Stimulated activated naive B cell treated with anti-CD40 and anti-IgM and Interleukin-4, amounts not matched to agents 10 μg/mL and 1 μg/mL and 100 μg/mL, for 72 hours (primary cell): ENCODE measurements at regions not wholly inside any gene's neighbourhood (a gene's known extent, or its start where the extent isn't known, plus 50 kb on each side); places are given as distances from the start of the nearest gene placed in this dataset.

Experiments
- ATAC-seq, 2 donors: fragments of 150-1000 bp; cut with Tn5 transposase; replicated peaks; 2 replicates each; pipeline ENCODE4 v1.10.0; 2021; ENCODE audit warnings: moderate library complexity in 1 of 2
- DNase-seq: peaks from one replicate; pipeline ENCODE4 v3.0.0; 2021
- H3K27ac Mint-ChIP-seq: one replicate; pipeline ENCODE4 v1.8.0; 2022; ENCODE audit warnings: mild to moderate bottlenecking, mixed read lengths
- H3K27me3 Mint-ChIP-seq, 2 donors: one replicate each; pipeline ENCODE4 v1.8.0; 2022; ENCODE audit warnings: mixed read lengths in 2 of 2
- H3K36me3 Mint-ChIP-seq, 2 donors: one replicate each; pipeline ENCODE4 v1.8.0; 2022; ENCODE audit warnings: mixed read lengths in 2 of 2, mild to moderate bottlenecking in 1 of 2
- H3K4me1 Mint-ChIP-seq, 2 donors: one replicate each; pipeline ENCODE4 v1.8.0; 2022; ENCODE audit warnings: mixed read lengths in 2 of 2, mild to moderate bottlenecking in 1 of 2
- H3K4me3 Mint-ChIP-seq, 2 donors: one replicate each; pipeline ENCODE4 v1.8.0; 2022; ENCODE audit warnings: mild to moderate bottlenecking in 2 of 2, mixed read lengths in 2 of 2, moderate library complexity in 1 of 2
- H3K9me3 Mint-ChIP-seq, 2 donors: one replicate each; pipeline ENCODE4 v1.8.0; 2022; ENCODE audit warnings: mixed read lengths in 2 of 2, mild to moderate bottlenecking in 1 of 2

DNA sequence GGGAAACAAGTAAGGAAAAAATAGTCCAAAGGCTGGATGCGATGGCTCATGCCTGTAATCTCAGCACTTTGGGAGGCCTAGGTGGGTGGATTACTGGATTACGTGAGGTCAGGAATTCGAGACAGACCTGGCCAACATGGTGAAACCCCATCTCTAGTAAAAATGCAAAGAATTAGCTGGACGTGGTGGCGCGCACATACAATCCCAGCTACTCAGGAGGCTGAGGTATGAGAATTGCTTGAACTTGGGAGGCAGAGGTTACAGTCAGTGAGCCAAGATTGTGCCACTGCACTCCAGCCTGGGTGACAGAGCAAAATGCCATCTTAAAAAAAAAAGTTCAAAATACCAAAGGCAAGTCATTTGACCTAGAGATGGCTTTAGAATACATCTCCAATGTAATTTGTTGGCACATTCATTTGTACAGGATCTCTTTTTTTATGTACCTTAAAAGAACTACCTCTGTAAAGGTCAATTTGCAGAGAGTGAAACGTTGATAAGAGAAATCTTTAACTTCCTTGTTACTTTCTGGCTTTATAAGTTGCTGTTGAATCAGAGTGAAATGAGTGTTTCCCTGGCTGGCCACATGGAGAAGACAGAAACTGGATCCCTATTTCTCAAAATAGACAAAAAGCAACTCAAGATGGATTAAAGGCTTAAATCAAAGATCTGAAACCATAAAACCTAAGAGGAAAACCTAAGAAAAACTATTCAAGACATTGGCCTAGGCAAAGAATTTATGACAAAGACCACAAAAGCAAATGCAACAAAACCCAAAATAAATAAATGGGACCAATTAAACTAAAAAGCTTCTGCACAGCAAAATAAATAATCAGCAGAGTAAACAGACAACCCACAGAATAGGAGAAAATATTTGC lies 260.7 kb downstream of the KLF6 start:
- no peaks in the 10 kb centered on the region for H3K36me3 Mint-ChIP-seq
- DNase-seq (no peak), ATAC-seq (no peak)
- H3K27ac Mint-ChIP-seq = no peak overlapping the region
- H3K4me1 Mint-ChIP-seq = peaks cover 0 to 6% of the 10 kb centered on the region in 2 donors
- no peak overlapping the region for H3K4me3 Mint-ChIP-seq
- H3K9me3 Mint-ChIP-seq = no peaks in the 10 kb centered on the region
- peaks cover 0 to under 1% of the 10 kb centered on the region in 2 donors for H3K27me3 Mint-ChIP-seq

DNA sequence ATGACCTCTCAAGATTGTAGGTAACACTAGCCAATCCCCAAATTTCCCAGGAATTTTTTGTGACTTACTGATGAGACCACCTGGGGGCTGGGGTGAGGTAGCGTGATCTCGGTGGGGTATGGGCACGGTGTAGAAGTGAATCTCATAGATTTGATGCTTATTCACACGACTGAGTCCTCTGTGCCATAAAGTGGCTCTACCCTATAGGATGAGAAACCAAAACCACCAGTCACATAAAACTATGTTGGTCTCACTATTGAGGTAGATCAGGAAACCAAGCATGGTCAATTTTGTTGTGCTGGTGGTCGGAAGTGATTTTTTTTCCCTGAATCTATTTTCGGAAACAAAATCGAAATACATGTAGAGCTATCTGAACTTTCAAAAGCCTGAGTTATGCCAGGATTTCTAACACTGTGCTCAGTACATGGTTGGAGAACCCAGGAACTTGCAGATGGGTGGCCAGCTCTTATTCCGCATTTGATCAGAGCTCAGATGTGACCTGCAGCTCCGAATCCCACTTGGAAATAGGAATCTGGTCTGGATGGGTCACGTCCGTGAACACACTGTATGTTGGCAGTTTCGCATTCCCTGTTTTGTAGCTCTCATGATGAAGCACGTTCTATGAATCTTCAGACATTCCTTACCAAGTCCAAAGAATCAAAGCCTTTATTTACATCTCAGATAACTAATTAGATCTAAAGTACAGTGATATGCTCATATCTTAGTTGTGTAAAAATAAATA lies 261.5 kb downstream of the KLF6 start:
- no peak overlapping the region for H3K4me3 Mint-ChIP-seq
- H3K27ac Mint-ChIP-seq = no peak overlapping the region
- peaks cover 0 to 4% of the 10 kb centered on the region in 2 donors for H3K9me3 Mint-ChIP-seq
- DNase-seq (no peak), ATAC-seq (no peak)
- H3K27me3 Mint-ChIP-seq = peaks cover 0 to 4% of the 10 kb centered on the region in 2 donors
- H3K4me1 Mint-ChIP-seq = peaks cover 0 to 6% of the 10 kb centered on the region in 2 donors
- H3K36me3 Mint-ChIP-seq = no peaks in the 10 kb centered on the region

DNA sequence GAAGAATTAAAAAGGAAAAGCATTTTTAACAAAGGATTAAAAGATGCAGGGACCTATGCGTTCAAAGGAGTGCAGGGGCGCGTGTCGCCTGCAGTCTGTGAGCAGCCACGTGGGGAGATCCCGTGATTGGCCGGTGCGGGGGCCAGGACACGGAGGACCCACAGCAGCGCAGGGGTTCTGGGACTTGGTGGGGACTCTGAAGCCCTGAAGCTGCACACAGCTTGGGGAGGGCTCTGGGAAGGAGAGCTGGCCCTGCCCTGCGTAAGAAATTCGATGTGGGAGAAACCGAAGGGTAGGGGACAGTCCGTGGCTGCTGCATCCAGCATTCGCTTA lies 268.1 kb downstream of the KLF6 start:
- no peak for DNase-seq
- peaks cover 0 to 5% of the 10 kb centered on the region in 2 donors for H3K36me3 Mint-ChIP-seq
- H3K27me3 Mint-ChIP-seq = peaks cover 4 to 5% of the 10 kb centered on the region in 2 donors
- no peak for ATAC-seq
- H3K4me3 Mint-ChIP-seq = no peak overlapping the region
- peaks cover 6 to 8% of the 10 kb centered on the region in 2 donors for H3K9me3 Mint-ChIP-seq
- no peaks in the 10 kb centered on the region for H3K4me1 Mint-ChIP-seq
- no peak overlapping the region for H3K27ac Mint-ChIP-seq

DNA sequence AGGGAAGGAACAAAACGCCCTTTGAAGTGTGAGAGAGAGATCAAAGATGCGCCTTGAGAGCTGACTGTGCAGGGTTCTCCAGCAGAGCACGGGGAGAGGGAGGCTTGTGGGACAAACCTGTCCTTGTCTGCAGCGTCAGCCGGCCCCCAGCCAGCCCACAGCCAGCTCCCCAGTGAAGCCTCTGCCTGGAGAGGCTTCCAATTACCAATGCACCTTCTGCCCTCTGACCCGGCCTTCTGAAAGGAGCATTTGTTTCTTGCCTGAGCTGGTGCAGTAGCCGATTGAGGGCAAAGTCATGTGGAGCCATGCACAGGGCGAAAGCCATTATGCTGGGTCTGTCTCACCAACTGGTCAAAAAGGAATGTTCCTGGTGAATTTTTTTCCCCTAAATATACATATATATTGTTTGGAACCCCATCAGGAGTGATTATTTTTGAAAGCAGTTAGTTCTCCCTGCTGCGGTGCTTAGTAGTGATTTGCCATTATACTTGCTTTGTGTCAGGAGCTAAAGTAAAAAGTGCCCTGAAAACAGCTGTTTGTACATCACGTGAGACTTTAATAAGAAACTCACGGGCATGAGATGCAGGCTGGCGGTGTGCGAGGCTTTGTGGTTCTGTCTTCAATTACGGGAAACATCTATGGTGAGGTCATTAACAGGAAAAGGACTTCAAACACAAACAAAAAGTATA lies 268.6 kb downstream of the KLF6 start:
- Mint-ChIP-seq H3K27ac (no peak overlapping the region), H3K4me3 (no peak overlapping the region), H3K9me3 (peaks cover 6 to 8% of the 10 kb centered on the region in 2 donors), H3K27me3 (peaks cover 4 to 5% of the 10 kb centered on the region in 2 donors), H3K36me3 (peaks cover 0 to 5% of the 10 kb centered on the region in 2 donors), H3K4me1 (no peaks in the 10 kb centered on the region)
- ATAC-seq (no peak), DNase-seq (no peak)

DNA sequence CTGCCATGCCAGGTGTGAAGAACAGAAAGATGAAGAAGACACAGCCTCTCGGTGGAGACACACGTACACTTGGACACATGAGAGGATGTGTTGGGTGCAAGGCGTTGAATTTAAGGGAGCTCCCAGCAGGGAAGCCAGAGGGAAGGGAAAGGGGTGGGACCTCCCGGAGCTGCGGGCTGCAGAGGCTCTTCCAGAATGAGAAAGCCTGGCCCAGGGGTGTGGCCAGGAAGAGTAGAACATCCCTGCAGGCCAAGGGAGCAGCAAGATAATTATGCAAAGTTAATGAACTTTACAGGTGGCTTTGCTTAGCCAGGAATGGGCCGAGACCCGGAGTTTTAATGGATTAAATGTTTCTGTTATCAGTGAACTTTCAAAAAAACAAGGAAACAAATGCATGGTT lies 270.3 kb downstream of the KLF6 start:
- no peak for ATAC-seq
- H3K27me3 Mint-ChIP-seq = peaks cover 4 to 5% of the 10 kb centered on the region in 2 donors
- H3K36me3 Mint-ChIP-seq = peaks cover 0 to 5% of the 10 kb centered on the region in 2 donors
- H3K9me3 Mint-ChIP-seq = peaks cover 6 to 8% of the 10 kb centered on the region in 2 donors
- DNase-seq = no peak
- no peak overlapping the region for H3K27ac Mint-ChIP-seq
- H3K4me1 Mint-ChIP-seq = no peaks in the 10 kb centered on the region
- H3K4me3 Mint-ChIP-seq = no peak overlapping the region

DNA sequence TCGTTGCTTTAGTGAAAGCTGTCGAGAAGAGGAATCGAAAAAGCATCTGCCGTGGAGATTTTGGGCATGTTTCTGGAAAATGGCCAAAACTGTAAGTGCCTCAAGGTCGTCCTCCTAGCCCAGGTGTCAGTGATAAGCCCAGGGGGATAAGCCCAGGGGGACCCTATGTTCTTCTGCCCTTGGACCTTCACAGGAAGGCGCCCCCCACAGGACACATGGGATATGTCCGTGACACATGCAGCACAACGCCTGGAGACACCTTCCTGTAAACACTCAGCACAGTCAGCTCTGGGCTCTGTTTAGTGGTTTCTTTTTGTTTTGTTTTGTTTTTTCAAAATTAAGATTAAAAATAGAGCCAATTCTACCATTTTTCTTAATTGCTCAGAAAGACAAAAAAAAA lies 272.7 kb downstream of the KLF6 start:
- peaks cover 0 to 2% of the 10 kb centered on the region in 2 donors for H3K4me1 Mint-ChIP-seq
- no peak for DNase-seq
- H3K36me3 Mint-ChIP-seq = peaks cover 0 to 5% of the 10 kb centered on the region in 2 donors
- H3K9me3 Mint-ChIP-seq = peaks cover 5 to 12% of the 10 kb centered on the region in 2 donors
- H3K27ac Mint-ChIP-seq = no peak overlapping the region
- no peak for ATAC-seq
- H3K27me3 Mint-ChIP-seq = peaks cover 0 to 5% of the 10 kb centered on the region in 2 donors
- no peak overlapping the region for H3K4me3 Mint-ChIP-seq

DNA sequence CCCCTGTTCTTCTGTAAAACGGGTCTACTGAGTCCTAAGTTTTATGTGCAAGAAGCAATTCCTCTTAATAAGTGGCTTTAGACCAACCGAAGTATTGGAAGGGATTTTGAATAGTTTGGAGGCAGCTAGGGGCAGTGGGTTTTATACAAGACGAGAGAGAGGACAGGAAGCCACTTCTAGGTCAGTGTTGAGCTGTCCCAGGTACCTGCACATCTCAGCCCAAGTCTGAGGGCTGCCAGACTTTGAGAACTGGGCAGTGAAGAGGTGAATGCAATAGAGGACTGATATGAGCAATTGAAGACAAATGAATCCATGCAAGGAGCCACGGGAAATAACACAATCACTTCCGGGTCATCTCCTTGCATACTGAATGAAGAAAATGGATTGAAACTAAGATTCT lies 273.5 kb downstream of the KLF6 start:
- H3K4me1 Mint-ChIP-seq = peaks cover 0 to 4% of the 10 kb centered on the region in 2 donors

DNA sequence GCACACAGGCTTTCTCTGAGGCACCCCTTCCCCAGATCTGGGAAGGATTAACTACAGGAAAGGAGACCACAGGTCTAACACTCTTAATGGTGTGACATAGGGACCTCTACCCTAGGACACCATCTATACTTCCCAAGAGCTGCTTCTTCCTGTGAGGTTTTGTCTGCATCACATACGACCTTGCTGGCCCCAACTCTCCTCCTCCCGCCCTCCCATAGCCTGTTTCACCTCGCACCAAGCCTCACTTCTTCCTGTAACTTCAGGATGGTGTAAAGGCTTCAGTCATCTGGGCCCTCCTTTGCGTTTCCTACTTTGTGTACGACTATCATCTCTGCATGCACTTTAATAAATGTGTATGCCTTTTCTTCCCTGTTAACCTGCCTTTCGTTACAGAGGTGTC lies 274.3 kb downstream of the KLF6 start:
- H3K27ac Mint-ChIP-seq = no peak overlapping the region
- no peaks in the 10 kb centered on the region for H3K36me3 Mint-ChIP-seq
- ATAC-seq (no peak), DNase-seq (no peak)
- H3K4me3 Mint-ChIP-seq = no peak overlapping the region
- peaks cover 0 to 5% of the 10 kb centered on the region in 2 donors for H3K27me3 Mint-ChIP-seq
- H3K4me1 Mint-ChIP-seq = peaks cover 0 to 4% of the 10 kb centered on the region in 2 donors
- H3K9me3 Mint-ChIP-seq = peaks cover 0 to 12% of the 10 kb centered on the region in 2 donors

More for the DNA sequence above, 273.5 kb downstream of the KLF6 start:
- Mint-ChIP-seq H3K4me3 (no peak overlapping the region), H3K36me3 (peaks cover 0 to under 1% of the 10 kb centered on the region in 2 donors), H3K27ac (no peak overlapping the region), H3K9me3 (peaks cover under 1 to 12% of the 10 kb centered on the region in 2 donors), H3K27me3 (peaks cover 0 to 5% of the 10 kb centered on the region in 2 donors)
- ATAC-seq (no peak), DNase-seq (no peak)

DNA sequence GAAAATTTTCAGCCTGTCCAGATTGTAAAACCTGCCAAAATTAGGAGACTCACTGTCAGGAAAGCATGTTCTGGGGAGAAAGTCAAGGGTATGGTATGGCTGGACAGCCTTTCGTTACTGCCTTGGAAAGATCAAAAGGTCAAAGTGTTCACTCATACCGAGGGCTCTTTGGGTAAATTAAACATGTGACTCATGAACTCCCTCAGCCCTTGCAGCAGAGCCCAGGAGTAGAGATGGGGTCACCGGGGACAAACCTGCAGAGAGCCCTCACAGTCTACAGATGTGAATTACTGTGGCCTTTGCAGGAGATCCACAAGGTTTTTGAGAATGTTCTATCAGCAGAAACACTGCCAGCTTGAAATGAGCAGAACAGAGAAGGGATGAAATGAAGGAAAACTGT lies 275.7 kb downstream of the KLF6 start:
- Mint-ChIP-seq H3K9me3 (peaks cover 0 to 10% of the 10 kb centered on the region in 2 donors), H3K36me3 (no peaks in the 10 kb centered on the region), H3K4me3 (no peak overlapping the region), H3K4me1 (peaks cover 0 to 4% of the 10 kb centered on the region in 2 donors), H3K27me3 (peaks cover 0 to 4% of the 10 kb centered on the region in 2 donors), H3K27ac (no peak overlapping the region)
- no peak for ATAC-seq
- DNase-seq = no peak

DNA sequence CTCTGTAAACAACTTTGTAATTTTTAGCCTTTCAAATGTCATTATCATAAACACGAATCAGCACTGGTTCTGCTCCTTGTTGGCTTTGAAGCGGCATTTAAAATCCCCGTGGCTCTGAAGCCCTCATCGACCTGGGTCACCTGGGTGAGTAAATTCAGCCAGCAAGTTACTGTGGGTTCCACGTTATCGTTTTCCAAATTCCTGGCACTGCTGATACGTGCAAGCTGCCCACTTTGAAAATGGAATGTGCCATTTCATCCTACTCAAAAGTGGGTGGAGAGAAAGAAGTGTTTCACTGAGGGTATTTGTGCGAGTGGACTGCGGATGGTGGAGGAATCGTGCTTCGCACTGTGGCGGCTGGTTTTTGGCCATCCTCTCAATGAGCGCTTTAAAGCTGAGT lies 281.7 kb downstream of the KLF6 start:
- no peak for DNase-seq
- no peaks in the 10 kb centered on the region for H3K36me3 Mint-ChIP-seq
- no peaks in the 10 kb centered on the region for H3K27me3 Mint-ChIP-seq
- no peak overlapping the region for H3K4me3 Mint-ChIP-seq
- ATAC-seq = no peak
- no peak overlapping the region for H3K27ac Mint-ChIP-seq
- peaks cover 0 to 1% of the 10 kb centered on the region in 2 donors for H3K9me3 Mint-ChIP-seq
- H3K4me1 Mint-ChIP-seq = peaks cover 0 to 3% of the 10 kb centered on the region in 2 donors

DNA sequence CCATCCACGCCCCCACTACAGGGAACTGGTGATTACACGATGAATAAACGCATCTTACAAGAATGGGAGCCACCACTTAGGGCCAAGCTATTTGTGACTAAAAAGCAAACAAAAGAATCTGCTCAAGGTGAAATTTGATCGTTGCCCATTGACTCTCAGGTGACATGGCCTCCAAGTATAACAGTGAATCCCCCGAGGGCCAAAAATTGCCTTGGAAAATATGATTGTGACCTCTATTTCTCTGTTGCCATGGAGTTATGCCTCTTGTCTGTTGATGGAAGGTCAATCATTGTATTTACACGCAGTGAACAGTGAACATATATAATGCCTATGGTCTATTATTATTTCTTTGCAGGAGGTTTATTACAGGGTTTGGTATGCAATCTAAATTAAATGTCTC lies 282.3 kb downstream of the KLF6 start:
- Mint-ChIP-seq H3K36me3 (no peaks in the 10 kb centered on the region), H3K27ac (no peak overlapping the region), H3K27me3 (no peaks in the 10 kb centered on the region), H3K4me3 (no peak overlapping the region), H3K4me1 (peaks cover 0 to 2% of the 10 kb centered on the region in 2 donors), H3K9me3 (no peaks in the 10 kb centered on the region)
- DNase-seq (no peak), ATAC-seq (no peak)

DNA sequence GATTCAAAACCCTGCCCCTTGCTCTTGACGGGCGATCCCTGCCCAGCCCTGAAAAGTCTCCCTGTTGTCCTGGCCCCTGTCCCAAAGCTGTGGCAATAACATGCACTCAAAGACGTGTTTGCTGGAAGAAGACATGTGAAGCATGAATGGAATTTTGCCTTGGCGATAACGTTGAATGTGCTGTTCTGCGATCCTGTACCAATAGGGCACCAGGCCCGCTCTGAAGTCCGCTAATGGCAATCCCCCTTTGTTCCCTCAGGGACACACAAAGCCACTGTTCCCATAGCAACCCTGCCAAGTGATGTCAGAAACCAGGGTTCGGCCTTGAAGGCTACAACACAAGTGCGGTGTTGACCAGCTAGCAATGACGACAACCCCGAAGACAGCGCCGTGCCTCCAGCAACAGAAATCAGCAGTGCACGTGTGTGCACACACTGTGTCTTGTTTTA lies 284.6 kb downstream of the KLF6 start:
- H3K27me3 Mint-ChIP-seq = peaks cover 11 to 12% of the 10 kb centered on the region in 2 donors
- H3K4me1 Mint-ChIP-seq = no peaks in the 10 kb centered on the region
- no peaks in the 10 kb centered on the region for H3K36me3 Mint-ChIP-seq
- H3K9me3 Mint-ChIP-seq = no peaks in the 10 kb centered on the region
- DNase-seq (no peak), ATAC-seq (no peak)
- no peak overlapping the region for H3K27ac Mint-ChIP-seq
- H3K4me3 Mint-ChIP-seq = no peak overlapping the region

DNA sequence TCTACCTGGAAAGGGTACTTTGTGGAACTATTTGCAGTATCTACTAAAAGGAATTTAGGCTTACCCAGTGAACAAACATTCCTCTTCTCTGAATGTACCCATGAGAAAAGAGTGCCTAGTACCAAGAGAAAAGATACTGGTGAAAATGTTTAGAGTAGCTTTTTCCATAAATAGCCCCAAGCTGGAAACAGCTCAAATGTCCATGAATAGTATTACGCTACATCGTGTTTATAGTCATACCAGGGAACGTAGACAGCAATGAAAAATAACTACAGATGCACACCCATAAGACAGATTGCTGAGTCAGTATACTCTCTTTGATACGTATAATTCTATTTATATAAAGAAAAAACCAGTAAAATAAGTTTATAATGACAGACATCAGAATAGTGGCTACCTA lies 285.9 kb downstream of the KLF6 start:
- Mint-ChIP-seq H3K27me3 (peaks cover 12 to 18% of the 10 kb centered on the region in 2 donors), H3K36me3 (no peaks in the 10 kb centered on the region), H3K9me3 (no peaks in the 10 kb centered on the region), H3K27ac (no peak overlapping the region), H3K4me3 (no peak overlapping the region), H3K4me1 (peaks cover 0 to 6% of the 10 kb centered on the region in 2 donors)
- ATAC-seq = no peak
- no peak for DNase-seq

DNA sequence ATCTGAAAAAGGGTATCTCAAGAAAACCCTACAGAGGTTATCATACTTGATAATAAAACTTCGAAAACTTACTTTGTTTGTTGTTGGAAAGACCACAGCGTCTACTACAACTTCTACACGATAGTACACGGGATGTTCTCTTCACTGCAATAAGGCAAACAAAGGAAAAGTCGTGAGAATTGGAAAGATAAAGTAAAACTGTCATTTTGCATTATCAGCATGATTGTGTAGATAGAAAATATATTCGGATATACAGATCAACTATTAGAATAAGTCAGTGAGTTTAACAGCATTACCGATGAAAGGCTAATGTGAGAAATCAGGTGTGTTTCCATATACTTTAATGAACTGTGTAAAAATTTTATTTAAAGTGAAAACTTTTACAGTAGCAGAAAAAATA lies 287.4 kb downstream of the KLF6 start:
- DNase-seq (no peak), ATAC-seq (no peak)
- H3K36me3 Mint-ChIP-seq = no peaks in the 10 kb centered on the region
- H3K27me3 Mint-ChIP-seq = peaks cover 12 to 19% of the 10 kb centered on the region in 2 donors
- H3K4me3 Mint-ChIP-seq = no peak overlapping the region
- H3K4me1 Mint-ChIP-seq = peaks cover 1 to 6% of the 10 kb centered on the region in 2 donors
- H3K9me3 Mint-ChIP-seq = no peaks in the 10 kb centered on the region
- no peak overlapping the region for H3K27ac Mint-ChIP-seq
